ENCODE measurements at regions not wholly inside any gene's neighbourhood (a gene's known extent, or its start where the extent isn't known, plus 50 kb on each side); places are given as distances from the start of the nearest gene placed in this dataset.
"Not testable (repeated sequence)": the region's sequence is repeated elsewhere in the genome, so short reads cannot be mapped to it uniquely, and the experiment has no call there.

GRCh38 chr5:1983401-1983800, 100.7 kb upstream of the IRX4 start:
- H3K4me3 ChIP-seq (ENCODE audit: low read depth, low read length) = no peak overlapping the region
- TF ChIP-seq CTCF (IDR thresholded peaks at IDR 0.05; ENCODE audit: low read depth, low read length) = no peak
- no peak for DNase-seq (ENCODE audit: low read depth, low spot score)
- in situ Hi-C loops (cut with HindIII; ENCODE audit: low sequenced_read_pairs) = no loop called here

- in situ Hi-C loops (cut with HindIII; ENCODE audit: low sequenced_read_pairs); DNase-seq (ENCODE audit: low read depth, low spot score); H3K4me3 ChIP-seq (ENCODE audit: low read depth, low read length): not testable (repeated sequence)
Measured at GRCh38 chr5:1982561-1982960, 99.8 kb upstream of the IRX4 start.

GRCh38 chr5:1975898-1976765, 93.4 kb upstream of the IRX4 start:
- no peak overlapping the region for H3K4me3 ChIP-seq (ENCODE audit: low read depth, low read length)
- no peak for DNase-seq (ENCODE audit: low read depth, low spot score)
- TF ChIP-seq CTCF (IDR thresholded peaks at IDR 0.05; ENCODE audit: low read depth, low read length) = no peak
- in situ Hi-C loops (cut with HindIII; ENCODE audit: low sequenced_read_pairs) = no loop called here

GRCh38 chr5:1975406-1975715, 92.6 kb upstream of the IRX4 start:
- in situ Hi-C loops (cut with HindIII; ENCODE audit: low sequenced_read_pairs) = no loop called here
- no peak for TF ChIP-seq CTCF (IDR thresholded peaks at IDR 0.05; ENCODE audit: low read depth, low read length)
- no peak overlapping the region for H3K4me3 ChIP-seq (ENCODE audit: low read depth, low read length)
- DNase-seq (ENCODE audit: low read depth, low spot score) = no peak

- DNase-seq (ENCODE audit: low read depth, low spot score) = no peak
- no peak for TF ChIP-seq CTCF (IDR thresholded peaks at IDR 0.05; ENCODE audit: low read depth, low read length)
- in situ Hi-C loops (cut with HindIII; ENCODE audit: low sequenced_read_pairs) = no loop called here
- H3K4me3 ChIP-seq (ENCODE audit: low read depth, low read length) = no peak overlapping the region
Measured at GRCh38 chr5:1974501-1975405, 92.0 kb upstream of the IRX4 start.

- in situ Hi-C loops (cut with HindIII; ENCODE audit: low sequenced_read_pairs) = no loop called here
- DNase-seq (ENCODE audit: low read depth, low spot score) = no peak
- TF ChIP-seq CTCF (IDR thresholded peaks at IDR 0.05; ENCODE audit: low read depth, low read length) = no peak
- no peak overlapping the region for H3K4me3 ChIP-seq (ENCODE audit: low read depth, low read length)
Measured at GRCh38 chr5:1974081-1974480, 91.4 kb upstream of the IRX4 start.

All from astrocyte of the spinal cord (primary cell).